K562 (cell line): ENCODE measurements at regions not wholly inside any gene's neighbourhood (a gene's known extent, or its start where the extent isn't known, plus 50 kb on each side); places are given as distances from the start of the nearest gene placed in this dataset.

Source experiments
- ATAC-seq: fragments of 200-7000 bp; cut with Tn5 transposase; 3 replicates; pipeline ENCODE4 v1.9.1; 2020; ENCODE audit warnings: moderate library complexity
- BruUV-seq: library from RNA; stranded (reverse); fragments of 400-500 nt; replicated peaks from 2 replicates; lab custom pipeline; 2021; lab: Mats Ljungman, UMichigan
- CTCF ChIA-PET: fragments of 300-600 bp; formaldehyde crosslinking; extraction: SDS; loops from one replicate; lab custom pipeline; 2021; ENCODE audit warnings: low intra/inter-chr PET ratio; lab: Yijun Ruan, JAX
- POLR2A ChIA-PET: fragments of 300-600, 350-650 bp; sonication (Branson Sonifier 250); formaldehyde crosslinking; extraction: SDS; loops from one replicate; lab custom pipeline; 2021; ENCODE audit warnings: antibody characterized with exemption, inconsistent platforms; lab: Yijun Ruan, JAX
- DNase-seq, 4 experiments: peaks; one replicate each; pipeline versions ENCODE4 v3.0.0 to v3.0.0-alpha.2; 2011 to 2018; ENCODE audit warnings: low spot score in 3 of 4, mixed read lengths in 3 of 4; ENCODE audit errors: extremely low read depth in 1 of 4
- FAIRE-seq: peaks from 2 replicates; lab custom pipeline; 2011; peaks lifted over from hg19 to GRCh38; lab: Jason Lieb, UNC
- H2AFZ ChIP-seq: 2 replicates; pipeline ENCODE4 v1.6.0; 2011; ENCODE audit warnings: low read depth, low read length, control low read depth, inconsistent platforms
- H3K27ac ChIP-seq: fragments of 200-600 bp; 3 replicates; pipeline ENCODE4 v1.8.0; 2011; ENCODE audit warnings: low read depth, mild to moderate bottlenecking, control low read depth, inconsistent platforms, low read length, moderate library complexity, mixed read lengths; ENCODE audit errors: extremely low read depth
- H3K27me3 ChIP-seq, 2 experiments: fragments of 300-600 bp in 1 of 2; 2 replicates in 1 of 2; 3 replicates in 1 of 2; pipeline versions ENCODE4 v1.6.0 to v1.8.0; 2011; ENCODE audit warnings: inconsistent platforms in 2 of 2, low read length in 2 of 2, mild to moderate bottlenecking in 1 of 2, mixed read lengths in 1 of 2, moderate library complexity in 1 of 2; ENCODE audit not compliant: control insufficient read depth in 2 of 2, insufficient read depth in 2 of 2
- H3K36me3 ChIP-seq: fragments of 300-600 bp; 3 replicates; pipeline ENCODE4 v1.8.0; 2011; ENCODE audit warnings: mild to moderate bottlenecking, low read length, inconsistent platforms; ENCODE audit not compliant: control insufficient read depth, insufficient read depth
- H3K4me1 ChIP-seq, 2 experiments: fragments of 200-600 bp in 1 of 2; replicated peaks in 1 of 2; 2 replicates in 1 of 2; 3 replicates in 1 of 2; pipeline versions ENCODE4 v1.5.1 to v1.8.0; 2011; ENCODE audit warnings: inconsistent platforms in 2 of 2, low read length in 2 of 2, mild to moderate bottlenecking in 1 of 2, mixed read lengths in 1 of 2, moderate library complexity in 1 of 2; ENCODE audit not compliant: control insufficient read depth in 2 of 2, insufficient read depth in 2 of 2
- H3K4me2 ChIP-seq: 2 replicates; pipeline ENCODE4 v1.6.1; 2011; ENCODE audit warnings: low read length, control low read depth, inconsistent platforms, mixed read lengths; ENCODE audit not compliant: insufficient read depth
- H3K4me3 ChIP-seq: fragments of 200-600 bp; sonication (generic), shearing (Covaris generic); 2 replicates; pipeline ENCODE4 v1.5.1; 2016; ENCODE audit warnings: control low read depth, inconsistent platforms
- H3K79me2 ChIP-seq: fragments of 200-600 bp; 3 replicates; pipeline ENCODE4 v1.8.0; 2011; ENCODE audit warnings: low read length, inconsistent platforms; ENCODE audit not compliant: control insufficient read depth, insufficient read depth
- H3K9ac ChIP-seq, 2 experiments: 2 replicates each; pipeline versions ENCODE4 v1.6.0 to v1.6.1; 2011; ENCODE audit warnings: low read depth in 2 of 2, low read length in 2 of 2, control low read depth in 1 of 2, inconsistent platforms in 1 of 2, mild to moderate bottlenecking in 1 of 2, mixed read lengths in 1 of 2; ENCODE audit not compliant: insufficient read depth in 1 of 2
- H3K9me1 ChIP-seq: one replicate; pipeline ENCODE4 v1.6.0; 2011; ENCODE audit warnings: inconsistent platforms, mild to moderate bottlenecking, low read length, moderate library complexity; ENCODE audit not compliant: control insufficient read depth, insufficient read depth
- H3K9me3 ChIP-seq: replicated peaks from 2 replicates; pipeline ENCODE4 v1.5.1; 2011; ENCODE audit warnings: low read depth, low read length, inconsistent platforms; ENCODE audit not compliant: control insufficient read depth, insufficient read depth
- H4K20me1 ChIP-seq: replicated peaks from 2 replicates; pipeline ENCODE4 v1.6.1; 2011; ENCODE audit warnings: low read length, inconsistent platforms, mixed read lengths; ENCODE audit not compliant: control insufficient read depth, insufficient read depth
- CEBPB ChIP-seq: fragments of 450-650 bp; IDR thresholded peaks from 2 replicates; pipeline ENCODE4 v1.6.1; 2016; ENCODE audit warnings: missing genetic modification characterization, missing compliant biosample characterization
- E2F1 ChIP-seq: sonication (generic); formaldehyde crosslinking; IDR thresholded peaks from 2 replicates; pipeline ENCODE4 v1.8.1; 2023; ENCODE audit warnings: mild to moderate bottlenecking, missing genetic modification reagents, moderate library complexity
- E2F4 ChIP-seq: sonication (generic); formaldehyde crosslinking; IDR thresholded peaks from 2 replicates; pipeline ENCODE4 v1.8.0; 2022; ENCODE audit warnings: mild to moderate bottlenecking, low read depth, missing genetic modification reagents
- ILF3 ChIP-seq: fragments of 450-650 bp; IDR thresholded peaks from 2 replicates; pipeline ENCODE4 v1.6.1; 2018; ENCODE audit warnings: antibody characterized with exemption, mild to moderate bottlenecking, moderate library complexity, borderline replicate concordance
- PCBP2 ChIP-seq: fragments of 200-400 bp; formaldehyde crosslinking; IDR thresholded peaks from 2 replicates; pipeline ENCODE4 v1.6.1; 2018; ENCODE audit warnings: low read length, low read depth, mild to moderate bottlenecking, moderate library complexity; ENCODE audit not compliant: poor library complexity, severe bottlenecking
- PTRF ChIP-seq: fragments of 450-650 bp; IDR thresholded peaks from 2 replicates; pipeline ENCODE4 v1.6.1; 2016; ENCODE audit warnings: mild to moderate bottlenecking, missing genetic modification characterization, missing compliant biosample characterization
- THAP12 ChIP-seq: fragments of 250-450 bp; sonication (Bioruptor Pico); IDR thresholded peaks from 2 replicates; pipeline ENCODE4 v1.9.0; 2021; ENCODE audit warnings: mild to moderate bottlenecking, inconsistent platforms
- USF1 ChIP-seq: sonication (generic); formaldehyde crosslinking; IDR thresholded peaks from 2 replicates; pipeline ENCODE4 v1.9.0; 2022; ENCODE audit warnings: mild to moderate bottlenecking, missing genetic modification reagents
- ZBTB34 ChIP-seq: fragments of 250-450 bp; sonication (Bioruptor Pico); IDR thresholded peaks from 2 replicates; pipeline ENCODE4 v1.8.0; 2021; ENCODE audit warnings: mild to moderate bottlenecking, moderate library complexity
- ZFP91 ChIP-seq: sonication (generic); formaldehyde crosslinking; IDR thresholded peaks from 2 replicates; pipeline ENCODE4 v1.8.0; 2022; ENCODE audit warnings: mild to moderate bottlenecking, missing genetic modification reagents
- ZNF146 ChIP-seq: IDR thresholded peaks from one replicate; pipeline ENCODE4 v1.6.1; 2018; ENCODE audit warnings: missing compliant biosample characterization; ENCODE audit not compliant: unreplicated experiment
- ZNF212 ChIP-seq: fragments of 450-650 bp; formaldehyde crosslinking; IDR thresholded peaks from 2 replicates; pipeline ENCODE4 v1.4.0; 2020; ENCODE audit warnings: mild to moderate bottlenecking
- ZNF507 ChIP-seq: conservative IDR thresholded peaks from 2 replicates; pipeline ENCODE4 v1.6.1; 2017; ENCODE audit warnings: missing genetic modification characterization, missing compliant biosample characterization
- ZNF830 ChIP-seq: fragments of 250-450 bp; sonication (Bioruptor Pico); IDR thresholded peaks from 2 replicates; pipeline ENCODE4 v1.5.0; 2021; ENCODE audit warnings: mild to moderate bottlenecking
- WGBS: fragments of 100-300 bp; shearing (Covaris generic); methylation state at CpG from one replicate; pipeline ENCODE4 v1.1.6; 2016; ENCODE audit warnings: low coverage, mixed read lengths; ENCODE audit not compliant: insufficient coverage; ENCODE audit errors: missing lambda C conversion rate; 5-methylcytosine and 5-hydroxymethylcytosine counted together
- in situ Hi-C: fragments of 300-500 bp; cut with MboI; formaldehyde crosslinking; loops from 4 replicates; pipeline ENCODE4 v1.15.0; 2018; ENCODE audit warnings: inconsistent platforms, mixed read lengths
- intact Hi-C: fragments of 100-400 bp; cut with micrococcal nuclease; formaldehyde crosslinking; loops from 2 replicates; pipeline ENCODE4 v1.14.2; 2022

- POLR2A ChIA-PET, result interaction anchor here (0.6 kb wide), 1 partner anchor 34 kb away, joined by 4 read pairs; no protein-coding TSS in a partner anchor
- no peak for TF ChIP-seq CEBPB (tag)
- no peak for TF ChIP-seq THAP12 (CRISPR knock-in tag)
- TF ChIP-seq ZNF830 (CRISPR knock-in tag), result no peak
- no peak for TF ChIP-seq PTRF
- TF ChIP-seq ZNF146, result no peak
- TF ChIP-seq E2F1 (CRISPR knock-in tag), result no peak
- no peak for TF ChIP-seq ILF3
- no peak for TF ChIP-seq PCBP2
- TF ChIP-seq E2F4 (CRISPR knock-in tag), result no peak
- no peak for TF ChIP-seq ZFP91 (CRISPR knock-in tag)
- TF ChIP-seq ZNF507 (tag), result no peak
- TF ChIP-seq USF1 (CRISPR knock-in tag), result no peak
- no peak for TF ChIP-seq ZNF212 (CRISPR knock-in tag)
- TF ChIP-seq ZBTB34 (CRISPR knock-in tag), result no peak
Observed at GRCh38 chr13:60311527-60311926, 85.5 kb upstream of the TDRD3 start.

More at GRCh38 chr13:60311527-60311926, 85.5 kb upstream of the TDRD3 start:
- H3K79me2 ChIP-seq, result no peaks in the 10 kb centered on the region
- H3K4me3 ChIP-seq, result no peak overlapping the region
- H3K4me1 ChIP-seq, result no peaks in the 10 kb centered on the region
- H3K27me3 ChIP-seq, result no peaks in the 10 kb centered on the region
- WGBS, result 15% methylated on average over 4 of the region's 4 CpGs
- in situ Hi-C loops, result no loop called here
- H3K9me3 ChIP-seq, result no peaks in the 10 kb centered on the region
- FAIRE-seq (no peak), DNase-seq (no peak), ATAC-seq (no peak)
- no peaks in the 10 kb centered on the region for H4K20me1 ChIP-seq
- H2AFZ ChIP-seq, result no peak overlapping the region
- no peak overlapping the region for H3K27ac ChIP-seq
- no TSS peak for BruUV-seq
- H3K9me1 ChIP-seq, result no peaks in the 10 kb centered on the region
- H3K36me3 ChIP-seq, result no peaks in the 10 kb centered on the region
- CTCF ChIA-PET, result no interaction called here
- no peak overlapping the region for H3K4me2 ChIP-seq
- H3K9ac ChIP-seq, result no peak overlapping the region
- intact Hi-C loops, result no loop called here
